CD4-positive, alpha-beta T cell (primary cell): ENCODE measurements at regions not wholly inside any gene's neighbourhood (a gene's known extent, or its start where the extent isn't known, plus 50 kb on each side); places are given as distances from the start of the nearest gene placed in this dataset.

Experiments
- ATAC-seq: fragments of 200-7000 bp; cut with Tn5 transposase; one replicate; pipeline ENCODE4 v1.10.0; 2022; ENCODE audit warnings: mild to moderate bottlenecking; ENCODE audit not compliant: poor library complexity
- CTCF ChIA-PET: fragments of 350-600 bp; sonication (Branson Sonifier 250); formaldehyde crosslinking; loops from one replicate; lab custom pipeline; 2021; ENCODE audit warnings: antibody characterized with exemption, inconsistent platforms; lab: Charles Lee
- POLR2A ChIA-PET: fragments of 350-600 bp; sonication (Branson Sonifier 250); formaldehyde crosslinking; loops from one replicate; lab custom pipeline; 2021; ENCODE audit warnings: antibody characterized with exemption, inconsistent platforms; lab: Charles Lee
- DNase-seq, 14 experiments: peaks; one replicate each; pipeline ENCODE4 v3.0.0-alpha.2; 2013 to 2020; ENCODE audit warnings: mixed read lengths in 2 of 14
- H3K27ac ChIP-seq, 2 donors: one replicate each; pipeline versions ENCODE4 v1.5.1 to v1.7.0; 2013; ENCODE audit warnings: low read length in 2 of 2, low read depth in 1 of 2, mild to moderate bottlenecking in 1 of 2
- H3K27me3 ChIP-seq, 2 experiments: 1 replicate in 1 of 2; 2 replicates in 1 of 2; pipeline versions ENCODE4 v1.6.1 to v1.7.0; 2013; ENCODE audit warnings: low read length in 2 of 2, control low read depth in 1 of 2, mild to moderate bottlenecking in 1 of 2, moderate library complexity in 1 of 2; ENCODE audit not compliant: insufficient read depth in 2 of 2, control insufficient read depth in 1 of 2
- H3K36me3 ChIP-seq: one replicate; pipeline ENCODE4 v1.6.1; 2013; ENCODE audit warnings: low read length, control low read depth; ENCODE audit not compliant: insufficient read depth
- H3K4me1 ChIP-seq: one replicate; pipeline ENCODE4 v1.6.1; 2013; ENCODE audit warnings: low read length, control low read depth; ENCODE audit not compliant: insufficient read depth
- H3K4me3 ChIP-seq: one replicate; pipeline ENCODE4 v1.5.1; 2013; ENCODE audit warnings: mild to moderate bottlenecking, low read length, moderate library complexity
- H3K9me3 ChIP-seq, 2 experiments: 1 replicate in 1 of 2; 2 replicates in 1 of 2; pipeline versions ENCODE4 v1.6.1 to v1.7.0; 2013; ENCODE audit warnings: low read length in 2 of 2, mild to moderate bottlenecking in 2 of 2, control low read depth in 1 of 2, moderate library complexity in 1 of 2; ENCODE audit not compliant: control insufficient read depth in 1 of 2, insufficient read depth in 1 of 2
- H3K27ac Mint-ChIP-seq: one replicate; pipeline ENCODE4 v1.8.0; 2020; ENCODE audit warnings: mixed read lengths
- H3K27me3 Mint-ChIP-seq: one replicate; pipeline ENCODE4 v1.8.0; 2021; ENCODE audit warnings: mixed read lengths
- H3K36me3 Mint-ChIP-seq: one replicate; pipeline ENCODE4 v1.8.0; 2021; ENCODE audit warnings: low read depth, mixed read lengths
- H3K4me1 Mint-ChIP-seq: one replicate; pipeline ENCODE4 v1.8.0; 2021; ENCODE audit warnings: low read depth, mixed read lengths
- H3K4me3 Mint-ChIP-seq: one replicate; pipeline ENCODE4 v1.8.0; 2020; ENCODE audit warnings: mild to moderate bottlenecking, mixed read lengths
- H3K9me3 Mint-ChIP-seq: one replicate; pipeline ENCODE4 v1.8.0; 2020; ENCODE audit warnings: mixed read lengths
- CTCF ChIP-seq: fragments of 200-600 bp; IDR thresholded peaks from one replicate; pipeline ENCODE4 v1.8.0; 2022; ENCODE audit warnings: antibody characterized with exemption, mild to moderate bottlenecking
- intact Hi-C, 2 experiments: fragments of 100-400 bp; cut with DNase I in 1 of 2; cut with micrococcal nuclease in 1 of 2; formaldehyde crosslinking; loops; one replicate each; pipeline versions ENCODE4 v1.15.1 to v1.9.0; 2023 to 2025; cut with DNase I, micrococcal nuclease

GRCh38 chr5:164356790-164357189 is 851.4 kb downstream of the MAT2B start:
- TF ChIP-seq CTCF: no peak
- no peaks in the 10 kb centered on the region for H3K27me3 ChIP-seq
- H3K4me3 ChIP-seq: no peak overlapping the region
- no peak overlapping the region for H3K27ac Mint-ChIP-seq
- intact Hi-C loops: no loop called here
- ATAC-seq (no peak), DNase-seq (no peak)
- H3K4me1 ChIP-seq: no peaks in the 10 kb centered on the region
- peaks cover 6% of the 10 kb centered on the region for H3K9me3 Mint-ChIP-seq
- ChIA-PET CTCF (no interaction called here), POLR2A (no interaction called here)
- H3K36me3 Mint-ChIP-seq: no peaks in the 10 kb centered on the region
- no peak overlapping the region for H3K27ac ChIP-seq
- no peaks in the 10 kb centered on the region for H3K36me3 ChIP-seq
- no peak overlapping the region for H3K4me3 Mint-ChIP-seq
- H3K27me3 Mint-ChIP-seq: no peaks in the 10 kb centered on the region
- no peaks in the 10 kb centered on the region for H3K4me1 Mint-ChIP-seq
- H3K9me3 ChIP-seq: no peaks in the 10 kb centered on the region

- Mint-ChIP-seq H3K4me1 (no peaks in the 10 kb centered on the region), H3K27ac (no peak overlapping the region), H3K9me3 (peaks cover 6% of the 10 kb centered on the region), H3K4me3 (no peak overlapping the region), H3K27me3 (no peaks in the 10 kb centered on the region), H3K36me3 (no peaks in the 10 kb centered on the region)
- POLR2A ChIA-PET: no interaction called here
- no peaks in the 10 kb centered on the region for H3K36me3 ChIP-seq
- no peaks in the 10 kb centered on the region for H3K9me3 ChIP-seq
- H3K27ac ChIP-seq: no peak overlapping the region
- CTCF ChIA-PET: no interaction called here
- DNase-seq (no peak), ATAC-seq (no peak)
- no peaks in the 10 kb centered on the region for H3K4me1 ChIP-seq
- H3K4me3 ChIP-seq: no peak overlapping the region
- intact Hi-C loops: no loop called here
- no peaks in the 10 kb centered on the region for H3K27me3 ChIP-seq
- TF ChIP-seq CTCF: no peak
Measured at GRCh38 chr5:164357395-164358033, 852.1 kb downstream of the MAT2B start.

GRCh38 chr5:164358531-164359259 is 853.3 kb downstream of the MAT2B start:
- Mint-ChIP-seq H3K36me3 (no peaks in the 10 kb centered on the region), H3K27me3 (no peaks in the 10 kb centered on the region), H3K9me3 (peaks cover 2% of the 10 kb centered on the region), H3K4me3 (no peak overlapping the region), H3K4me1 (no peaks in the 10 kb centered on the region), H3K27ac (no peak overlapping the region)
- Histone ChIP-seq H3K4me3 (no peak overlapping the region), H3K27ac (no peak overlapping the region), H3K36me3 (no peaks in the 10 kb centered on the region), H3K27me3 (no peaks in the 10 kb centered on the region), H3K9me3 (no peaks in the 10 kb centered on the region), H3K4me1 (no peaks in the 10 kb centered on the region)
- TF ChIP-seq CTCF: no peak
- intact Hi-C loops: no loop called here
- ChIA-PET POLR2A (no interaction called here), CTCF (no interaction called here)
- DNase-seq (no peak), ATAC-seq (no peak)
